Upper lobe of left lung (tissue), 6 donors: ENCODE measurements at regions not wholly inside any gene's neighbourhood (a gene's known extent, or its start where the extent isn't known, plus 50 kb on each side); places are given as distances from the start of the nearest gene placed in this dataset.

Source experiments
- ATAC-seq, 2 donors: fragments of 200-7000 bp; cut with Tn5 transposase; one replicate each; pipeline ENCODE4 v1.9.1; 2022; ENCODE audit warnings: mild to moderate bottlenecking in 2 of 2, moderate library complexity in 2 of 2; ENCODE audit not compliant: low FRiP score in 2 of 2
- DNase-seq, 2 donors: peaks; one replicate each; pipeline ENCODE4 v3.0.0-alpha.2; 2019 to 2020
- H3K27ac ChIP-seq, 4 donors: fragments of 200-600 bp; sonication (generic); one replicate each; pipeline ENCODE4 v1.5.1; 2016 to 2019
- H3K27me3 ChIP-seq, 4 donors: fragments of 200-600 bp; sonication (generic); one replicate each; pipeline ENCODE4 v1.5.1; 2017 to 2019
- H3K36me3 ChIP-seq, 4 donors: fragments of 200-600 bp; sonication (generic); one replicate each; pipeline ENCODE4 v1.5.1; 2016 to 2019
- H3K4me1 ChIP-seq, 4 donors: fragments of 200-600 bp; sonication (generic); one replicate each; pipeline ENCODE4 v1.5.1; 2018 to 2019
- H3K4me3 ChIP-seq, 4 donors: fragments of 200-600 bp; sonication (generic); one replicate each; pipeline ENCODE4 v1.5.1; 2017 to 2019; ENCODE audit warnings: mild to moderate bottlenecking in 2 of 4, moderate library complexity in 1 of 4
- H3K9me3 ChIP-seq, 4 donors: fragments of 200-600 bp; sonication (generic); one replicate each; pipeline ENCODE4 v1.5.1; 2018 to 2019
- CTCF ChIP-seq, 6 experiments: fragments of 450-650 bp in 4 of 6; fragments of 200-600 bp in 2 of 6; sonication (generic) in 2 of 6; IDR thresholded peaks; one replicate each; pipeline ENCODE4 v1.5.1; 2016 to 2019; ENCODE audit warnings: antibody characterized with exemption in 6 of 6
- EP300 ChIP-seq, 4 donors: sonication (generic); formaldehyde crosslinking; IDR thresholded peaks; one replicate each; pipeline ENCODE4 v1.5.1; 2017; ENCODE audit warnings: antibody characterized with exemption in 4 of 4, control low read depth in 2 of 4
- POLR2A ChIP-seq, 4 donors: fragments of 450-650 bp; IDR thresholded peaks; one replicate each; pipeline ENCODE4 v1.5.1; 2016 to 2017; ENCODE audit warnings: antibody characterized with exemption in 4 of 4, mild to moderate bottlenecking in 2 of 4
- POLR2AphosphoS5 ChIP-seq, 2 donors: sonication (generic); formaldehyde crosslinking; IDR thresholded peaks; one replicate each; pipeline ENCODE4 v1.5.1; 2017; ENCODE audit warnings: antibody characterized with exemption in 2 of 2
- WGBS, 2 donors: methylation state at CpG; one replicate each; pipeline ENCODE4 v1.1.5; 2017 to 2018; 5-methylcytosine and 5-hydroxymethylcytosine counted together
- donor health status: DM: no; HTN: no; CAD: no; lungs with moderate emphysema.
- donor health status: DM: no; HTN: yes; CAD: no; lungs with severe emphysema.

DNA sequence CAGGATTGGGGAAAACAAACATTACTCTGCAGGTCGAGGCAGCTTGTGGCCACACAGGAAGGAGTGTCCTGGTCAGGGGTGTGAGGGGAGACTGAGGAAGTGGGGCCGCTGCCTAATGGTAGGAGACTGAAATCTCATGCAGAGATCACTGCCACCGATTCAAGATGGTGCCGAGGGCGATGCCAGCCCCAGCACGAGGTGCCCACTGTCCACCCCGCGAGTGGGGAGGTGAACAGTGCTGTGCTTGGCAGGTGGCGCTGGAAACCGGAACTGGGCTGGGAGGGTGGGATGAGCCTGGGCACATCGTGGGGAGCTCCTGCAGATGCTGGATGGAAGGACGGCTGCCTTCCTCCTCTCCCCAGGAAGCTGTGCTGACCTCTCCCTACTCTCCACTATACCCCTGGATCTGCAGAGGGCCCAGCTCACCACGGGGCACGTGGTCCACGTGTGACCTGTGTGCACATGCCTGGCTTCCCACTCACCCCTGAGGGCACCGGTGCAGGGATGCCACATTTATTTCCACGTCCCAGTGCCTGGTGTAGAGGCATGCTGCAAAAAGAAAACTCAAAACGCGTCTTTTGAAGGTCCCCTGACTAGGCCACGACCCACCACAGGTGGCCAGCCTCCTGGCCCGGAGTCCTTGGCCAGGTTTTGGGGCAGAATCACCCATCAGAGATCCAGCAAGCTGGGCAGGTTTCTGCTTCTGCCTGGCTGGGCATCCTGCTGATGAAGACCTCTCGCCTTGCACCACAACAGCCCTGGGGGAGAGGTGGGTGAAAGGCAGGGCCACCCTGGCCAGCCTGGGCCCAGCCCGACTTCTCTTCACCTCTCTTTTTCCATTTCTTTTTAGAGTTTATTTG is 71.7 kb upstream of the FCN1 start:
- TF ChIP-seq CTCF (IDR thresholded peaks at IDR 0.05) (no peak), EP300 (IDR thresholded peaks at IDR 0.05) (no peak), POLR2AphosphoS5 (IDR thresholded peaks at IDR 0.05) (no peak), POLR2A (IDR thresholded peaks at IDR 0.05) (no peak)
- Histone ChIP-seq H3K9me3 (peaks cover 6 to 13% (median 9%) of the 10 kb centered on the region in 4 donors), H3K4me1 (no peaks in the 10 kb centered on the region), H3K4me3 (no peak overlapping the region), H3K27ac (no peak overlapping the region), H3K36me3 (no peaks in the 10 kb centered on the region), H3K27me3 (no peaks in the 10 kb centered on the region)
- DNase-seq (peak in 1 of 2 donors; percentile 11), ATAC-seq (no peak)
- 74 to 81% methylated on average over 20 to 23 of the region's 23 CpGs for WGBS, 2 donors

- ATAC-seq: no peak
- H3K4me3 ChIP-seq: no peak overlapping the region
- 75 to 79% methylated on average over 27 to 36 of the region's 42 CpGs for WGBS, 2 donors
Observed at GRCh38 chr9:134991808-134992754, 74.4 kb upstream of the FCN1 start.

DNA sequence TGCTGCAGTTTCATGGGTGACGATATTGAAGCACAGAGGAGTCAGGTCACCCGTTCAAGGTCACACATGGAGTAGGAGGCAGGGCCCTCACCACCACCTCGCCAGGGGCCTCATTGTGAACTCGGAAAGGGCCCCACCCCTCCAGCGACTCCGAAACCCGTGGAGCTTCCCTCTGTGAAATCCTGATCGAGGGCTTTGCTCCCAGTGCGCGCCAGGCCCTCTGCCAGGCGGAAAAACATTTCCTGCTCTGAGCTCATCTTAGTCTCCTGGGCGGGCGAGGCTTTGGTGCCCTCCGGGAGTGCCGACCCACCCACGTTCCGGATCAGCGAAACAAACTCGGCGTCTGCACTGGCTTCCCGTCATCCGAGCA is 75.0 kb upstream of the FCN1 start:
- Histone ChIP-seq H3K4me3 (no peak overlapping the region), H3K4me1 (no peaks in the 10 kb centered on the region), H3K9me3 (peaks cover 0 to 4% (median 0%) of the 10 kb centered on the region in 4 donors), H3K27ac (no peak overlapping the region), H3K27me3 (no peaks in the 10 kb centered on the region), H3K36me3 (no peaks in the 10 kb centered on the region)
- no peak for ATAC-seq
- DNase-seq: peak; percentile 66 to 82
- TF ChIP-seq POLR2A (IDR thresholded peaks at IDR 0.05): no peak
- no peak for TF ChIP-seq POLR2AphosphoS5 (IDR thresholded peaks at IDR 0.05)
- no peak for TF ChIP-seq CTCF (IDR thresholded peaks at IDR 0.05)
- no peak for TF ChIP-seq EP300 (IDR thresholded peaks at IDR 0.05)
- WGBS, 2 donors: 39 to 67% methylated on average over 10 to 22 of the region's 22 CpGs

More at GRCh38 chr9:134991808-134992754, 74.4 kb upstream of the FCN1 start:
- Histone ChIP-seq H3K27ac (no peak overlapping the region), H3K36me3 (no peaks in the 10 kb centered on the region), H3K4me1 (no peaks in the 10 kb centered on the region), H3K9me3 (peaks cover 3 to 10% (median 4%) of the 10 kb centered on the region in 4 donors), H3K27me3 (no peaks in the 10 kb centered on the region)
- no peak for TF ChIP-seq POLR2A (IDR thresholded peaks at IDR 0.05)
- TF ChIP-seq EP300 (IDR thresholded peaks at IDR 0.05): no peak
- TF ChIP-seq CTCF (IDR thresholded peaks at IDR 0.05): no peak
- peak; percentile 5 to 42 for DNase-seq

- Histone ChIP-seq H3K4me3 (no peak overlapping the region), H3K27ac (no peak overlapping the region), H3K36me3 (no peaks in the 10 kb centered on the region), H3K9me3 (peaks cover 0 to 6% (median 0%) of the 10 kb centered on the region in 4 donors), H3K27me3 (no peaks in the 10 kb centered on the region), H3K4me1 (no peaks in the 10 kb centered on the region)
- TF ChIP-seq POLR2AphosphoS5 (IDR thresholded peaks at IDR 0.05): no peak
- no peak for TF ChIP-seq POLR2A (IDR thresholded peaks at IDR 0.05)
- TF ChIP-seq EP300 (IDR thresholded peaks at IDR 0.05): no peak
- TF ChIP-seq CTCF (IDR thresholded peaks at IDR 0.05): no peak
- DNase-seq (no peak), ATAC-seq (no peak)
- 88% methylated on average over 17 of the region's 17 CpGs for WGBS, 2 donors
Observed at GRCh38 chr9:134993416-134993815, 75.7 kb upstream of the FCN1 start.
